ENCODE measurements at regions not wholly inside any gene's neighbourhood (a gene's known extent, or its start where the extent isn't known, plus 50 kb on each side); places are given as distances from the start of the nearest gene placed in this dataset.

DNA sequence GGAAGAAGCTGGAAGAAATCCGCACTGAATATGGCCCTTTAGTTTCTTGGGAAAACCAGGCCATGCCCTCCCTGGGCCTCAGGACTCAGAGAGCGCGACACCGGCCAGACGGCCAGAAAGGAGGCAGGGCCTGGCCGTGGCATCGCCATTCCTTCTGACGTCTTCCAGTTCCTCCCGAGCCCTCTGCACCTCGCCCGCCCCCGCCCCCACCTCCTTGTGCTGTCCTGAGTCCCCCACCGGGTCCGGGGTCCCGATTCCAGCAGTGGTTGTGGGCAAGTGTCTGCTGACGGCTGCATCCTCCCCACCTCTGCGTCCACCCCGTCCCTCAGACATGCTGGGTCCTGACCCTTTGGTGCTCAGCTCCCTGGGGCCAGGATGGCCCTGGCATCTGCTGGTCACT is 312.1 kb upstream of the SHH start:
- DNase-seq (ENCODE audit: low spot score in 2 of 2) (no peak), ATAC-seq (no peak)
- no peaks in the 10 kb centered on the region for H3K9me3 Mint-ChIP-seq

DNA sequence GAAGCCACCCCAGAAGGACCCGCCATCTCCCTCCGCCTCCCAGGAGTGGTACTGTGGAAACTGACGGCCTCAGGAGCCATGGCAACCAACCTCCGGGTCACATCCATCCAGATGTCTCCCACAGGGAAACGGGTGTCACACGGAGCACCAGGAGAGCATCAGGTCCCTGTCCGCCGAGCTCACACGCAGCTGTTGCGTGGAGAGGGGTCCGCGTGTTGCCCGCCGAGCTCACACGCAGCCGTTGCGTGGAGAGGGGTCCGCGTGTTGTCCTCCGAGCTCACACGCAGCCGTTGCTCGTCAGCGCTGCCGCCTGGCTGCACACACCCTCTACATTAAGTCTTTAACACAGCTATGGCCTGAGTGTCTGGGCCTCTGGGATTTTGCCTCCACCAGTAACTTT is 311.1 kb upstream of the SHH start:
- Mint-ChIP-seq H3K36me3 (no peaks in the 10 kb centered on the region), H3K27ac (no peak overlapping the region), H3K9me3 (no peaks in the 10 kb centered on the region)
- ATAC-seq (no peak), DNase-seq (ENCODE audit: low spot score in 2 of 2) (no peak)

More for the DNA sequence above, 312.1 kb upstream of the SHH start:
- Mint-ChIP-seq H3K36me3 (no peaks in the 10 kb centered on the region), H3K27ac (no peak overlapping the region)

DNA sequence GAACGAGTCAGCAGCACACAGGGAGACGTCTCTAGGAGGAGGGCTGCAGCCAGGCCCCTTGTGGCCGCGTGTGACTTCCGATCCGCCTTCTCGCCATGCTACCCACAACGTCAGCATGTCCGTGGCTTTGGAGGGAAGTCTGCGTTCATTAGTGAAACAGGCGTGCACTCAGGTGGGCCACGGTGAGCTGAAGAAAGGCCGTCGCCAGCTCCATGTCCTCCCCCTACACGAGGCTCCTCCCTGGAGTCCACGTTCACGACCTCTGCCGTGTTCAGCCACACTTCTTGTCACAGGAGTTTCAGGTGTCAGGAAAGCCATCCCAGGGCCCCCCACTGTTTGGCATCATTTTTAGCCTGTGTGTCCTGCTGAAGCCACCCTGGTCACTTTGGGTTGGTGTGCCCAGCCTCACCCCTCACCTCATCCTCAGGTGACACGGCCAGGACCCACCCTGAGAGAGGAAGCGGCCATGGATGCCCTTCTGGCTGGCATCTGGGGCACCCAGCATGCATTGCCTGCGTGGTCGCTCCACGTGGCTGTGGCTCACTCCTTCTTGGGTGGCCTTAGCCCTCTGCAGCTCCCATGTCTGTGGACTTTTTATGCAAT is 310.6 kb upstream of the SHH start:
- Mint-ChIP-seq H3K36me3 (no peaks in the 10 kb centered on the region), H3K27ac (peak overlapping the region in 1 of 2 donors; percentile 79), H3K9me3 (no peaks in the 10 kb centered on the region)
- DNase-seq (ENCODE audit: low spot score in 2 of 2) (no peak), ATAC-seq (no peak)

DNA sequence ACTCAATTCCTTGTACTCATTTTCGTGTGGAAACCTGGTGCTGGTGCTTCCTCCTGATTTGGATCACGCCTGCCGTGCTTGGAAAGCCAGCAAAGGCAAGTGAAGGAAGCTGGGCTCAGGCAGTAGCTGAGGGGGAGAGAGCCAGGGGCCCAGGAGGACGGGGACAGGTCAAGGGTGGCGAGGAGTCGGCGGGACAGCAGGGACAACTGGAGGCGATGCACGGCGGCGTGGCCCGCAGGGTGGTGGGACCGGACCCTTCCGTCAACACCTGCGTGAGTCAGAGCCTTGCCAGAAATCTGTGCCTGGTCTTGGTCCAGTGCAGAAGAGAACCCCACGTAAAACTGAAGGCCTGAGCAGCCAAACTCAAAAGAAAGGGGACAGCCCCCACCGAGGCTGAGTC is 309.7 kb upstream of the SHH start:
- Mint-ChIP-seq H3K9me3 (no peaks in the 10 kb centered on the region), H3K36me3 (no peaks in the 10 kb centered on the region), H3K27ac (no peak overlapping the region)
- DNase-seq (ENCODE audit: low spot score in 2 of 2) (no peak), ATAC-seq (no peak)

DNA sequence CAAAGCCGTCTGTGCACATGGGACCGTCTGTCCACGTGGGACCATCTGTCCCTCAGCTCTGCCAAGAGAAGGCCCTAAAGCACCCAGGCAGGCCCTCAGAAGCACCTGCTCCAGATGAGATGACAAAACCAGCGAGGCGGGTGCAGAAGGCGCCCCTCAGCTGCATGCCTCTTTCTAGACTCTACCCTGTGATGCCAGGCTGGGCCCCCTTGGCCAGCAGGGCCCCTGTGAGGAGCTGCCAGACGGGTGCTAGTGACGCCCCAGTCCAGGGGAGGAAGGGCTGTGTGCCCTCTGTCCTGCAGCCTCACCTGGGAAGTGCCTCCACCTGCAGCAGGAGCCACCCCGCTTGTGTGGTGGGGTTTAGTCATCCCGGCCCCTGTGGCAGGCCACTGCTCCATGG is 309.2 kb upstream of the SHH start:
- no peak for DNase-seq (ENCODE audit: low spot score in 2 of 2)
- H3K27ac Mint-ChIP-seq, result no peak overlapping the region
- H3K9me3 Mint-ChIP-seq, result no peaks in the 10 kb centered on the region
- no peaks in the 10 kb centered on the region for H3K36me3 Mint-ChIP-seq
- ATAC-seq, result no peak

DNA sequence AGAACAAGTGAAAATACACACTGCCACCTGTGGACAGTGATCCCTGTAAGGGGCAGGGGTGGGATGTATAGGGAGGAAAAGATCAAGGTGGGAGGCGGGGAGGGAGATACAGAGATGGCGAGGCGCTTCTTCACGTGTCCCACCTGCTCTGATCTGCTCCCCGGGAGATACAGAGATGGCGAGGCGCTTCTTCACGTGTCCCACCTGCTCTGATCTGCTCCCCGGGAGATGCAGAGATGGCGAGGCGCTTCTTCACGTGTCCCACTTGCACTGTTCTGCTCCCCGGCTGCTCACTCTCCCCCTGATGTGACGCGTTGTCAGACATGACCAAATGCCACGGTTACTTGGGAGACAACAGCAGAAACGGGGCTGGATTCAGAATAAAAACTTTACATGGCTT is 308.3 kb upstream of the SHH start:
- ATAC-seq, result no peak
- no peaks in the 10 kb centered on the region for H3K9me3 Mint-ChIP-seq
- no peak for DNase-seq (ENCODE audit: low spot score in 2 of 2)
- H3K27ac Mint-ChIP-seq, result no peak overlapping the region
- no peaks in the 10 kb centered on the region for H3K36me3 Mint-ChIP-seq

DNA sequence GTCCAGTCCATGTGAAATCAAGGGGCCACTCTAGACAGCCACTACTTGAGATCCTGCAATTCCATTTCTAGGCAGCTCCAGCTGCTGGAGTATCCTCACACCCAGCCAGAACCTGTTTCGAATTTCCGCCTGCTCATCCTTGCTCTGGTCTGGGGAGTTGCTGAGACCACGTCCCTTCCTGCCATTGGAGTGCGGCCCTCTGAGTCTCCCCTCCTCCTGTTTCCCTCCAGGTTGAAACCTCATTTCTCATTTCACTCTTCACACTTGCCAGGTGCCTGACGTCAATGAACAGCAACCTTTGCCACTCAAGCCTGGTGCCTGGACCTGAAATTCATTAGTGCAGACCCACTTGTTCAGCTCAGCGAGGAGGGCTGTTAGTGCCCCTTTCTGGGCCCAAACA is 307.5 kb upstream of the SHH start:
- ATAC-seq (no peak), DNase-seq (ENCODE audit: low spot score in 2 of 2) (no peak)
- Mint-ChIP-seq H3K27ac (no peak overlapping the region), H3K9me3 (no peaks in the 10 kb centered on the region), H3K36me3 (no peaks in the 10 kb centered on the region)

DNA sequence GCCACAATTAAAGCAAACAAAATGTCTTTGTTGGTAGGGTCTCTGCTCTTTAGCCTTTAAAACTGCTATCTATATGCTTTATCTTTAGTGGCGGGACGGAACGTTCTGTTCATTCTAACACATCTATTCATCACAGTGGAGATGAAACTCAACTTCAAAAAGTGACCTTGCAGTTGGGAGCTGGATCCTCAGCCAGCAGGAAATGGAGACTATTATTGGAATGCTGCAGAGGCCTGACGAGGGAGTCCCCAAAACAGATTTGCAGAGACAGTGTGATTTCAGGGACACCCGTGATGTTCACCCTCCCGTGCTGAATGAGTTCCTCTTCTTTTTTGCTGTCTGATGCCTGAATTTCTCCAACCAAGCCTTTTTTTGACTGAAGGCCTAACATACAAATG is 306.0 kb upstream of the SHH start:
- DNase-seq (ENCODE audit: low spot score in 2 of 2) (no peak), ATAC-seq (no peak)
- Mint-ChIP-seq H3K36me3 (no peaks in the 10 kb centered on the region), H3K9me3 (no peaks in the 10 kb centered on the region), H3K27ac (no peak overlapping the region)

DNA sequence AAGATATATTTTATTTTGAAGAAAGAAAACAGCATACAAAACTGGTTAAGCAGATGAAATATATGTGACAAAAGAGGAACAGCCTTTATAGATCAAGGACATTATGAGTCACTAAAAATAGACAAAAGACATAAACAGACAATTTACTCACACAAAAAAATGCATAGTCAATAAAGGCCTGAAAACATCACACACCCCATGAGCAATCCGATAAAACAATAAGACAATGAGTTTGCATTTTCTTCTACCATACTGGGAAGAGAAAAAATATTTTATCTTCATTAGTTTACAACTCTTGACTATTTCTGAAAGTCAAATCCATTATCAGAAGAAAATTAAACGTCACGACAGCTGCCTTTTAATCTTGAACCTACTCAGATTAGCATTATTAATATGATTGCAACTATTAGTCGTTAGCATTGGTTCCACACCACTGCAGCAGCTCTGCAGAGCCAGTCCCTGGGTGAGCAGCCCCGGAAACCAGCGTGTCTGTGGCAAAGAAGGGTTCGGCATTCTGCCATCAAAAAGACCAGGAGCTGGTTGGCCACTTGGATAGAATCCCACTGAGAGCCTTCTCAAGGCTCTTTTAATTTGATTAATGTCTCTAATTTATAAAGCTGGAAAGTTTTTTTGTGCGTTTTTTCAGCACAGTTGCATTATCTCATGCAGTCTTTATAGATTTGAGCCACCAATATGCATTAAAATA is 305.4 kb upstream of the SHH start:
- H3K36me3 Mint-ChIP-seq, result no peaks in the 10 kb centered on the region
- no peak for DNase-seq (ENCODE audit: low spot score in 2 of 2)
- H3K9me3 Mint-ChIP-seq, result no peaks in the 10 kb centered on the region
- no peak for ATAC-seq
- no peak overlapping the region for H3K27ac Mint-ChIP-seq

DNA sequence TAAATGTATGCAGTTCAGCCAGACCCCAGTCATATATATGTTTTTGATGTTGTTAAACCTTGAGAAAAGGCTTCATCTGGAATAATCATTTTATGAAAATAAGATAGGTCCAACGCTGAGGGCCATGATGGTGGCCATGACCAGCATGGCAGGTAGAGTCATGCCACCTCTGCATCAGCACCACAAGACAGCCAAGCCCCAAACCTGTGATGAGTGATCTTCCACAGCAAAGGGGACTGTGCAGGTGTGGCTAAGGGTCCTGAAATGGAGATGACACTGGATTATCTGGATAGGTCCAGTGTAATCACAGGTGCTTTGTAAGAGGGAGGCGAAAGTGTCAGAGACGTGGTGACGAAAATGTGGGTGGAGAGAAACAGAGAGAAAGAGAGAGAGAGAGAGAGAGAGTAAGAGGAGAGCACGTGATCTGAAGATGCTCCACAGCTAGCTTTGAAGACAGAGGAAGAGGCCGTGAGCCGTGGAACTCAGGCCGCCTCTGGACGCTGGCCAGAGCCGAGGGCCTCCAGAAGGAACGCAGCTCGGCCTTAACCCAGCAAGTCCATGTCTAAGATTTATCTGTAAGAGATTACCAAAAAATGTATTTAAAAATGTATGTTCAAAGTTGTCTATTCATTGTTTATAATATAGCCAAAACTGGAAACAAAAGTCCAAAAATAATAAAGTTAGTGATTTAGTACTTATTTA is 304.4 kb upstream of the SHH start:
- no peak for DNase-seq (ENCODE audit: low spot score in 2 of 2)
- Mint-ChIP-seq H3K27ac (no peak overlapping the region), H3K9me3 (no peaks in the 10 kb centered on the region), H3K36me3 (no peaks in the 10 kb centered on the region)
- ATAC-seq, result no peak

DNA sequence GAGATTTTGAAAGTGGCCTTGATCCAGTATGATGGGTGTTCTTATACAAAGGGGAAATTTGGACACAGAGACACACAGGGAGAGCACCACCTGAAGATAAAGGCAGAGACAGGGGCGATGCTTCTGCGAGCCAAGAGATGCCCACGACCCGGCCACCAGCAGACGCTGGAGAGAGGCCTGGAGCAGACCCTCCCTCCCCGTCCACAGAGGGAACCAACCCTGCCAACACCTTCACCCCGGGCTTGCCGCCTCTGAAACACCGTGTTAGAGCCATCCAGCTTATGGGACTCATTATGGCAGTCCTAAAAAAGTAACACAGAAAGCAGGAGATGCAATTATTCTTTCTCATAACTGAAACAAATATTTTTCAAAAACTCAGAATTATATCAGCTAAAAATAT is 303.3 kb upstream of the SHH start:
- no peak for DNase-seq (ENCODE audit: low spot score in 2 of 2)
- no peaks in the 10 kb centered on the region for H3K36me3 Mint-ChIP-seq
- no peak overlapping the region for H3K27ac Mint-ChIP-seq
- H3K9me3 Mint-ChIP-seq, result no peaks in the 10 kb centered on the region
- no peak for ATAC-seq

DNA sequence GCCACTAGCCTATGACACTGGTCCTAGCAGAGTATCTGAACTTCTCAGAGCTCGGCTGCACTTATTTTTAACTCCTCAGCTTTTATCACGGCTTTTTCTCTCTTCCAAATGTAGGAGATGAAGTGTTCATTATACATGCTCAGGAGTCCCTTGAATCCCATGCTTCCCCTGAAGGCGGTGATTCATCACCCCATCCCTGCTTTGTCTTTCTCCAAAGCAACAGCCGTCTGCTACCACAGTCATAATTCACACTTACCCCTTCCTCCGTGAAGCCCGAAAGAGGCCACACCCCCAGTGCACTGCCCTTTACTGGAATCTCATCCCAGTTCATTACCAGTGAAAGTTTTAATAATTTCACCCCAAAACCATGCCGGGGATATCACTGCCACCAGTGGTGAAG is 301.5 kb upstream of the SHH start:
- H3K9me3 Mint-ChIP-seq, result no peaks in the 10 kb centered on the region
- no peak overlapping the region for H3K27ac Mint-ChIP-seq
- ATAC-seq (no peak), DNase-seq (ENCODE audit: low spot score in 2 of 2) (no peak)
- H3K36me3 Mint-ChIP-seq, result no peaks in the 10 kb centered on the region

DNA sequence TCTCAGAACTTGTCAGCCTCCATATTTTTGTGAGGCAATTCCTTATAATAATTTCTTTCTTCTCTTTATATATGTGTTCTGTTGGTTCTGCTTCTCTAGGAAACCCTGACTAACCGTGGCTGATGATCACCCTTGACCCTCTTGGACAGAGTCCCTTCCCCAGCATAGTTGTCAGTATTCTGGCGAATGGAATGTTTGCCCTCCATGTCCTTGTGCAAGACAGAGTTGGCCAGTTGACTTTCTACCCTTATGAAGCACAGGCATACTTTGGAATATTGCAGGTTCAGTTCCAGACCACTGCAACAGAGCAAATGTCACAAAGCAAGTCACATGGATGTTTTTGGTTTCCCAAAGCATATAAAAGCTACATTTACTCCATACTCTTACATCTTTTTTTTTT is 297.7 kb upstream of the SHH start:
- ATAC-seq (no peak), DNase-seq (ENCODE audit: low spot score in 2 of 2) (no peak)
- H3K36me3 Mint-ChIP-seq, result no peaks in the 10 kb centered on the region
- H3K27ac Mint-ChIP-seq, result no peak overlapping the region
- no peaks in the 10 kb centered on the region for H3K9me3 Mint-ChIP-seq

DNA sequence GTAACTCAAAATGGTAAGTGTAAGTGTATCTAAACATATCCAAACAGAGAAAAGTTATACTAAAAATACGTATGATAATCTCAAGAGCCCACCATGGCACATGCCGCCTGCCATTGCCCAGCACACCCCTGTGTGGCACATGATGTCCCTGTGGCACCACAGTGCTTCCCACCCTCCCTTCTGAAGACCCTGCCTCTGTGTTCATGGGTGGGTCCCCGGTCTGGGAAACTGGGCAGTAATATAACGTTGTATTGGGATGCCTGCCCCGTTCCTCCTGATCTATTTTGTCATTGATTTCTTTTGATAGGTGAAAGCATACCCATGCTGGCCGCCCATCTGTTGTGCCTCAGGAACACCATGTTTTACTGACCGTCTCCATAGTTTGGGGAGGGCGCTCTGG is 296.8 kb upstream of the SHH start:
- Mint-ChIP-seq H3K27ac (no peak overlapping the region), H3K36me3 (no peaks in the 10 kb centered on the region), H3K9me3 (no peaks in the 10 kb centered on the region)
- ATAC-seq, result no peak
- no peak for DNase-seq (ENCODE audit: low spot score in 2 of 2)

DNA sequence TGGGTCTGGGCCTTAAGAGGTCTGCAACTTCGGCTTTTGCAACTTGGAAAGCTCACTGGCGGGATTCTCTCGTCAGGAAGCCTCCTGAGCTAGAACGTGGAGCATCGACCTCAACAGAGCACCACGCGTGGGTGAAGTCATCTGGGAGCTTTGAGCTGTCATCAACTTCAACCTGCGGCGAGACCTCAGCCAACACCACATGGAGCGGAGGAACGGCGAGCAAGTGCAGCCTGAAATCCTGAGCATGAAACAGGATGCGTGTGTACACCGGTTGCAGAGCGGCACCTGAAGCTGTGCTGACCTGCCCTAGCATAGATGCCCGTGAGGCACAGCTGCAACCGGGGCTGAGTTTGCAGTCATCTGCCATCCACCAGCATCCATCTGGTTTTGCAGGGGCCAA is 295.7 kb upstream of the SHH start:
- Mint-ChIP-seq H3K27ac (no peak overlapping the region), H3K36me3 (no peaks in the 10 kb centered on the region), H3K9me3 (no peaks in the 10 kb centered on the region)
- ATAC-seq, result no peak
- DNase-seq (ENCODE audit: low spot score in 2 of 2), result no peak

DNA sequence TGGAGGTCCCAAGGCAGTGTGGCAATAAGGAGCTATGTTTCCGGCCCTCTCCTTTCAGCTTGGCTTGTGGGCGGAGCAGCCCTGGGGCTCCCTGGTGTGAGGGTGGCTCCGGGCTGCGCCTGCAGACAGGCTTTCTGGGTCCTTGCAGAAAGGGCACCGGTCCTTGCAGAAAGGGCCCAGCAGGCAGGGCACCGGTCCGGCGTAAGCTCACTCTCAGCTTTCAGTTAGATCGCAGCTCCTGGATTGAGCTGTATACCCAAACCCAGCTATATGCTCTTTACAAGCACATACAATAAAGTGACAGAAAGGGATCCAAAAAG is 293.8 kb upstream of the SHH start:
- no peak for DNase-seq (ENCODE audit: low spot score in 2 of 2)
- H3K36me3 Mint-ChIP-seq, result no peaks in the 10 kb centered on the region
- no peaks in the 10 kb centered on the region for H3K9me3 Mint-ChIP-seq
- H3K27ac Mint-ChIP-seq, result no peak overlapping the region
- ATAC-seq, result no peak

DNA sequence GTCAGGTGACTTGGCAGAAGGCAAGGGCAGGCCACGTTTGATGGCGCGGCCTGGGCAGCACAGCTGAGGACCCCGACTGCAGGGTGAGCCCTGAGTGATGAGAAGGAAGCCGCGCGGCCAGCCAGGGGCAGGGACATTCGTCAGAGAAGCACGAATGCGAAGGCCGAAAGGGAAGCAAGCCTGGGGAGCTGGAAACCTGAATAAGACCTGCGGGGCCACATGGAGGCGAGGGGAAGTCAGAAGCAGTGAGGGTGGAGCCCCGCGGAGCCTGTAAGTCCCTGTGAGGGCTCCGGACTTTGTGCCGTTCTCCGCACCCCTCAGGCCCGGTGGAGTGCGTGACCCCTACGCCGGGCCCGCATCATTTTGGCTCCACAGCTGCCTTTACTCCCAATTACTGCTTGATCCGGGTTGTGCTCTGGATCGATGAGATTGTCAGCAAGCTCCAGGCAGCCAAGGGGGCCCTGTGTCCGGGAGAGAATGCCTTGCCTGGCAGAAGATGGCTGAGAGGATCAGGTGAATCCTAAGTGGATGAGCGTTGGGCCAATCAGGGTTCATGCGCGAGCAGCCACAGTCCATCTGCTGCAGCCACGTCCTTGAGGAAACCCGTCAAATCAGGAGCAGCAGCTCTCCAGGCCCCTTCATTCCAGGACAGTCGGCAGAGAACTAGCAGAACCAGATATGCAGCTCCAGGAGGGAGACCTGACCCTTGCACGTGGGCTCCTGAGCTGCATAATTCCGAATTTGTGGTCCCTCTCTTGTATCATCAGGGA is 293.3 kb upstream of the SHH start:
- H3K9me3 Mint-ChIP-seq, result no peaks in the 10 kb centered on the region
- ATAC-seq (no peak), DNase-seq (ENCODE audit: low spot score in 2 of 2) (no peak)
- no peaks in the 10 kb centered on the region for H3K36me3 Mint-ChIP-seq
- no peak overlapping the region for H3K27ac Mint-ChIP-seq
